CD14-positive monocyte (primary cell): ENCODE measurements at regions not wholly inside any gene's neighbourhood (a gene's known extent, or its start where the extent isn't known, plus 50 kb on each side); places are given as distances from the start of the nearest gene placed in this dataset.

Source experiments
- DNase-seq, 3 donors: peaks; one replicate each; pipeline ENCODE4 v3.0.0-alpha.2; 2011 to 2022
- H2AFZ ChIP-seq: 2 replicates; pipeline ENCODE4 v1.6.0; 2012; ENCODE audit warnings: mild to moderate bottlenecking, low read depth, low read length, inconsistent platforms; ENCODE audit not compliant: insufficient read depth, poor library complexity, severe bottlenecking
- H3K27ac ChIP-seq, 2 donors: 1 replicate in 1 of 2; 2 replicates in 1 of 2; pipeline ENCODE4 v1.5.1; 2012 to 2013; ENCODE audit warnings: low read length in 2 of 2, control low read depth in 1 of 2, inconsistent platforms in 1 of 2, low read depth in 1 of 2, mild to moderate bottlenecking in 1 of 2
- H3K27me3 ChIP-seq, 2 donors: one replicate each; pipeline versions ENCODE4 v1.6.0 to v1.6.1; 2011 to 2013; ENCODE audit warnings: low read length in 2 of 2; ENCODE audit not compliant: control insufficient read depth in 2 of 2, insufficient read depth in 2 of 2
- H3K36me3 ChIP-seq, 2 donors: replicated peaks in 1 of 2; 1 replicate in 1 of 2; 2 replicates in 1 of 2; pipeline versions ENCODE4 v1.5.1 to v1.6.1; 2012 to 2013; ENCODE audit warnings: low read length in 2 of 2, control low read depth in 1 of 2, inconsistent platforms in 1 of 2, mild to moderate bottlenecking in 1 of 2; ENCODE audit not compliant: insufficient read depth in 2 of 2, control insufficient read depth in 1 of 2
- H3K4me1 ChIP-seq, 2 donors: 1 replicate in 1 of 2; 2 replicates in 1 of 2; pipeline versions ENCODE4 v1.5.1 to v1.6.1; 2012 to 2013; ENCODE audit warnings: low read length in 2 of 2, control low read depth in 1 of 2, inconsistent platforms in 1 of 2, mild to moderate bottlenecking in 1 of 2, moderate library complexity in 1 of 2; ENCODE audit not compliant: insufficient read depth in 2 of 2, control insufficient read depth in 1 of 2
- H3K4me2 ChIP-seq: replicated peaks from 2 replicates; pipeline ENCODE3; 2012; ENCODE audit warnings: low read length, moderate library complexity, mild to moderate bottlenecking; ENCODE audit not compliant: poor library complexity, severe bottlenecking; ENCODE audit errors: extremely low read depth
- H3K4me3 ChIP-seq, 3 experiments: fragments of 200-600 bp in 1 of 3; sonication (generic) in 1 of 3; replicated peaks in 1 of 3; 1 replicate in 2 of 3; 2 replicates in 1 of 3; pipeline ENCODE4 v1.5.1; 2011 to 2013; ENCODE audit warnings: low read length in 3 of 3, mild to moderate bottlenecking in 3 of 3, control low read depth in 2 of 3, low read depth in 2 of 3, inconsistent platforms in 1 of 3, moderate library complexity in 1 of 3
- H3K79me2 ChIP-seq: 2 replicates; pipeline ENCODE4 v1.6.0; 2012; ENCODE audit warnings: mild to moderate bottlenecking, control low read depth, inconsistent platforms, low read length, moderate library complexity; ENCODE audit not compliant: insufficient read depth
- H3K9ac ChIP-seq: 2 replicates; pipeline ENCODE4 v1.6.0; 2017; ENCODE audit warnings: low read length, mild to moderate bottlenecking; ENCODE audit not compliant: insufficient read depth, poor library complexity, severe bottlenecking
- H3K9me3 ChIP-seq, 2 donors: replicated peaks in 1 of 2; 1 replicate in 1 of 2; 2 replicates in 1 of 2; pipeline versions ENCODE4 v1.5.1 to v1.6.1; 2012 to 2013; ENCODE audit warnings: low read length in 2 of 2, control low read depth in 1 of 2; ENCODE audit not compliant: control insufficient read depth in 1 of 2, insufficient read depth in 1 of 2
- H4K20me1 ChIP-seq: 2 replicates; pipeline ENCODE4 v1.6.0; 2012; ENCODE audit warnings: mild to moderate bottlenecking, low read length, control low read depth, moderate library complexity; ENCODE audit not compliant: insufficient read depth
- H3K27ac Mint-ChIP-seq, 7 donors: one replicate each; pipeline ENCODE4 v1.8.0; 2020; ENCODE audit warnings: mild to moderate bottlenecking in 7 of 7, mixed read lengths in 7 of 7, moderate library complexity in 6 of 7, inconsistent platforms in 2 of 7
- H3K27me3 Mint-ChIP-seq, 3 donors: one replicate each; pipeline ENCODE4 v1.8.0; 2021 to 2022; ENCODE audit warnings: low read depth in 3 of 3, mild to moderate bottlenecking in 3 of 3, mixed read lengths in 3 of 3, moderate library complexity in 3 of 3, inconsistent platforms in 1 of 3
- H3K36me3 Mint-ChIP-seq, 2 donors: one replicate each; pipeline ENCODE4 v1.8.0; 2020; ENCODE audit warnings: mixed read lengths in 2 of 2, inconsistent platforms in 1 of 2, mild to moderate bottlenecking in 1 of 2
- H3K4me1 Mint-ChIP-seq: one replicate; pipeline ENCODE4 v1.8.0; 2020; ENCODE audit warnings: mild to moderate bottlenecking, mixed read lengths
- H3K4me3 Mint-ChIP-seq, 2 donors: one replicate each; pipeline ENCODE4 v1.8.0; 2020; ENCODE audit warnings: mild to moderate bottlenecking in 2 of 2, mixed read lengths in 2 of 2, moderate library complexity in 1 of 2
- H3K9me3 Mint-ChIP-seq, 7 donors: one replicate each; pipeline ENCODE4 v1.8.0; 2020 to 2022; ENCODE audit warnings: mixed read lengths in 7 of 7, mild to moderate bottlenecking in 6 of 7, moderate library complexity in 6 of 7, inconsistent platforms in 2 of 7
- WGBS: methylation state at CpG from one replicate; pipeline ENCODE4 v1.1.5; 2013; ENCODE audit warnings: missing lambda C conversion rate; ENCODE audit not compliant: insufficient coverage; 5-methylcytosine and 5-hydroxymethylcytosine counted together
- intact Hi-C, 2 donors: fragments of 100-400 bp; cut with micrococcal nuclease; formaldehyde crosslinking; loops; one replicate each; pipeline versions ENCODE4 v1.15.0 to v1.15.1; 2023
- TF ChIP-seq, protein P1 (sequence below): fragments of 200-600 bp; IDR thresholded peaks from one replicate; pipeline ENCODE4 v1.8.0; 2022; ENCODE audit warnings: antibody characterized with exemption, mild to moderate bottlenecking

DNA sequence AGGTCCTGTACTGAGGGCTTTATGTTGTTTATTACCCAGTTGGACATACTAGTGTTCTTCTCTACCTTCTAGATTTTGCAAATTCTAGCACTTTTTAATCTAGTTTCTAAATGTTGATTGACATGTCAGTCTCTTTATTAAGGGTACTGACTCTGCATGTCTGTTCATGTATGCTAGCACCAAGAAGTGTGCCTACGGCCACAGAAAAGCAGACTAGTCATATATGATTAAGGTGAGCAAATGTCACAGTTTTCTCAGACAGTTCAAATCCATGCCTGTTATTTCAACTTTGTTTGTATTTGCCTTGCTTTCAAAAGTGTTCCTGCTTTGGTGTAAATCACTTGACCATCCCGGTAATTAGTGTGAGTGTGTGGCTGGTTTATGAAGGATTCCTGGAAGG, 145.0 kb upstream of the DSEL start:
- TF ChIP-seq, protein P1, sequence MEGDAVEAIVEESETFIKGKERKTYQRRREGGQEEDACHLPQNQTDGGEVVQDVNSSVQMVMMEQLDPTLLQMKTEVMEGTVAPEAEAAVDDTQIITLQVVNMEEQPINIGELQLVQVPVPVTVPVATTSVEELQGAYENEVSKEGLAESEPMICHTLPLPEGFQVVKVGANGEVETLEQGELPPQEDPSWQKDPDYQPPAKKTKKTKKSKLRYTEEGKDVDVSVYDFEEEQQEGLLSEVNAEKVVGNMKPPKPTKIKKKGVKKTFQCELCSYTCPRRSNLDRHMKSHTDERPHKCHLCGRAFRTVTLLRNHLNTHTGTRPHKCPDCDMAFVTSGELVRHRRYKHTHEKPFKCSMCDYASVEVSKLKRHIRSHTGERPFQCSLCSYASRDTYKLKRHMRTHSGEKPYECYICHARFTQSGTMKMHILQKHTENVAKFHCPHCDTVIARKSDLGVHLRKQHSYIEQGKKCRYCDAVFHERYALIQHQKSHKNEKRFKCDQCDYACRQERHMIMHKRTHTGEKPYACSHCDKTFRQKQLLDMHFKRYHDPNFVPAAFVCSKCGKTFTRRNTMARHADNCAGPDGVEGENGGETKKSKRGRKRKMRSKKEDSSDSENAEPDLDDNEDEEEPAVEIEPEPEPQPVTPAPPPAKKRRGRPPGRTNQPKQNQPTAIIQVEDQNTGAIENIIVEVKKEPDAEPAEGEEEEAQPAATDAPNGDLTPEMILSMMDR = no peak
- H3K4me1 ChIP-seq = no peaks in the 10 kb centered on the region
- H3K9me3 ChIP-seq = no peaks in the 10 kb centered on the region
- Mint-ChIP-seq H3K9me3 (no peaks in the 10 kb centered on the region), H3K4me1 (no peaks in the 10 kb centered on the region), H3K36me3 (no peaks in the 10 kb centered on the region), H3K27me3 (peaks cover 0 to 1% (median 0%) of the 10 kb centered on the region in 3 donors), H3K4me3 (no peak overlapping the region), H3K27ac (no peak overlapping the region)
- H3K27me3 ChIP-seq = no peaks in the 10 kb centered on the region
- DNase-seq = no peak
- no peak overlapping the region for H3K4me2 ChIP-seq
- H4K20me1 ChIP-seq = no peaks in the 10 kb centered on the region
- no peak overlapping the region for H3K9ac ChIP-seq
- no peak overlapping the region for H3K27ac ChIP-seq
- H2AFZ ChIP-seq = no peak overlapping the region
- H3K36me3 ChIP-seq = no peaks in the 10 kb centered on the region
- H3K79me2 ChIP-seq = no peaks in the 10 kb centered on the region
- H3K4me3 ChIP-seq = no peak overlapping the region
- WGBS = 63% methylated on average over 1 of the region's 2 CpGs
- intact Hi-C loops = no loop called here

DNA sequence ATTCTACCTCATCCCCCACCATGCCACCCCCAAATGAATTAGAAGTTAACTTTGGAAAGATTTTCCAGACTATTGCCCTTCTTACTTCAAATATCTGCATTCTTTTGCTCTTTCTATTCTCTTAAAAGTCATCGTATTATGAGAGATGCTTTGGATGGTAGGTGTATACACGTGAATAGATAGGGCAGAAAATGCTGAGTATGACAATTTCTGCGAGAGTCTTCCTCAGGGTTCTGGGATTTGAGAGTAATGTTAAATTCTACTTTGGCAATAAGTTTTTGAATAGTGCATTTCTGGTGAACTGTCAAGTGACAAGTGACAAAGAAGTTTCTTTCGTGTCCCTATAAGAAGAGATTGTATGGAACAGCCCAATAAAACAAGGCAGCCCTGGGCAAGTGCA, 137.6 kb upstream of the DSEL start:
- H3K4me3 ChIP-seq = no peak overlapping the region
- H3K36me3 ChIP-seq = no peaks in the 10 kb centered on the region
- no peak overlapping the region for H3K27ac ChIP-seq
- H3K4me2 ChIP-seq = no peak overlapping the region
- Mint-ChIP-seq H3K4me1 (no peaks in the 10 kb centered on the region), H3K36me3 (no peaks in the 10 kb centered on the region), H3K9me3 (no peaks in the 10 kb centered on the region), H3K27ac (no peak overlapping the region), H3K4me3 (no peak overlapping the region), H3K27me3 (no peaks in the 10 kb centered on the region)
- DNase-seq = no peak
- no peaks in the 10 kb centered on the region for H3K79me2 ChIP-seq
- H3K27me3 ChIP-seq = no peaks in the 10 kb centered on the region
- no peak overlapping the region for H3K9ac ChIP-seq
- intact Hi-C loops = no loop called here
- TF ChIP-seq, protein P1 = no peak
- H2AFZ ChIP-seq = no peak overlapping the region
- no peaks in the 10 kb centered on the region for H3K9me3 ChIP-seq
- H4K20me1 ChIP-seq = no peaks in the 10 kb centered on the region
- no peaks in the 10 kb centered on the region for H3K4me1 ChIP-seq
- 94% methylated on average over 2 of the region's 4 CpGs for WGBS
